K562 (cell line): ENCODE measurements at regions not wholly inside any gene's neighbourhood (a gene's known extent, or its start where the extent isn't known, plus 50 kb on each side); places are given as distances from the start of the nearest gene placed in this dataset.

Source experiments
- FIP1L1 ChIP-seq: fragments of 200-400 bp; formaldehyde crosslinking; IDR thresholded peaks from 2 replicates; pipeline ENCODE4 v1.6.1; 2018; ENCODE audit warnings: mild to moderate bottlenecking, low read depth, low read length; ENCODE audit not compliant: poor library complexity, severe bottlenecking
- FOXK1 ChIP-seq: sonication (generic); formaldehyde crosslinking; IDR thresholded peaks from 2 replicates; pipeline ENCODE4 v1.8.0; 2022; ENCODE audit warnings: missing genetic modification reagents, mild to moderate bottlenecking, borderline replicate concordance
- HCFC1 ChIP-seq: IDR thresholded peaks from 2 replicates; pipeline ENCODE4 v1.6.1; 2012; ENCODE audit warnings: low read depth, low read length, improper control_type of control experiment
- HMGN3 ChIP-seq: IDR thresholded peaks from 2 replicates; pipeline ENCODE4 v1.6.1; 2011; ENCODE audit warnings: borderline replicate concordance, low read depth, mild to moderate bottlenecking, mixed read lengths, low read length; ENCODE audit not compliant: insufficient read length; ENCODE audit errors: extremely low read depth
- KLF1 ChIP-seq: fragments of 450-650 bp; IDR thresholded peaks from 2 replicates; pipeline ENCODE4 v1.6.1; 2016; ENCODE audit warnings: missing genetic modification characterization, missing compliant biosample characterization
- LARP7 ChIP-seq: fragments of 450-650 bp; IDR thresholded peaks from 2 replicates; pipeline ENCODE4 v1.6.1; 2016
- NCOA2 ChIP-seq, 2 experiments: fragments of 450-650 bp; IDR thresholded peaks; 2 replicates each; pipeline ENCODE4 v1.6.1; 2018; ENCODE audit warnings: mild to moderate bottlenecking in 2 of 2, moderate library complexity in 1 of 2; ENCODE audit not compliant: partially characterized antibody in 2 of 2
- POLR2AphosphoS5 ChIP-seq: IDR thresholded peaks from 2 replicates; pipeline ENCODE4 v1.6.1; 2011; ENCODE audit warnings: mild to moderate bottlenecking, low read depth, low read length, moderate library complexity; ENCODE audit not compliant: control insufficient read depth, insufficient read depth
- PTRF ChIP-seq: fragments of 450-650 bp; IDR thresholded peaks from 2 replicates; pipeline ENCODE4 v1.6.1; 2016; ENCODE audit warnings: mild to moderate bottlenecking, missing genetic modification characterization, missing compliant biosample characterization
- SP1 ChIP-seq: sonication (generic); formaldehyde crosslinking; IDR thresholded peaks from 2 replicates; pipeline ENCODE4 v1.8.1; 2022; ENCODE audit warnings: mild to moderate bottlenecking, missing genetic modification reagents
- TEAD1 ChIP-seq, 2 experiments: fragments of 450-650 bp in 1 of 2; sonication (generic) in 1 of 2; formaldehyde crosslinking; IDR thresholded peaks; 2 replicates each; pipeline versions ENCODE4 v1.4.0 to v1.8.0; 2020 to 2022; ENCODE audit warnings: mild to moderate bottlenecking in 2 of 2, missing genetic modification reagents in 1 of 2
- ZNF165 ChIP-seq: fragments of 250-450 bp; sonication (Bioruptor Pico); IDR thresholded peaks from 2 replicates; pipeline ENCODE4 v1.4.0; 2020; ENCODE audit warnings: borderline replicate concordance
- ZNF57 ChIP-seq: fragments of 450-650 bp; formaldehyde crosslinking; IDR thresholded peaks from 2 replicates; pipeline ENCODE4 v1.4.0; 2020; ENCODE audit warnings: mild to moderate bottlenecking, moderate library complexity
- TF ChIP-seq, protein P1 (sequence below): sonication (generic); formaldehyde crosslinking; IDR thresholded peaks from 2 replicates; pipeline ENCODE4 v1.8.1; 2023; ENCODE audit warnings: mild to moderate bottlenecking, missing genetic modification reagents
- TF ChIP-seq, protein P2 (sequence below): sonication (generic); formaldehyde crosslinking; IDR thresholded peaks from 2 replicates; pipeline ENCODE4 v1.8.0; 2022; ENCODE audit warnings: missing genetic modification reagents, mild to moderate bottlenecking, moderate library complexity, borderline replicate concordance

DNA sequence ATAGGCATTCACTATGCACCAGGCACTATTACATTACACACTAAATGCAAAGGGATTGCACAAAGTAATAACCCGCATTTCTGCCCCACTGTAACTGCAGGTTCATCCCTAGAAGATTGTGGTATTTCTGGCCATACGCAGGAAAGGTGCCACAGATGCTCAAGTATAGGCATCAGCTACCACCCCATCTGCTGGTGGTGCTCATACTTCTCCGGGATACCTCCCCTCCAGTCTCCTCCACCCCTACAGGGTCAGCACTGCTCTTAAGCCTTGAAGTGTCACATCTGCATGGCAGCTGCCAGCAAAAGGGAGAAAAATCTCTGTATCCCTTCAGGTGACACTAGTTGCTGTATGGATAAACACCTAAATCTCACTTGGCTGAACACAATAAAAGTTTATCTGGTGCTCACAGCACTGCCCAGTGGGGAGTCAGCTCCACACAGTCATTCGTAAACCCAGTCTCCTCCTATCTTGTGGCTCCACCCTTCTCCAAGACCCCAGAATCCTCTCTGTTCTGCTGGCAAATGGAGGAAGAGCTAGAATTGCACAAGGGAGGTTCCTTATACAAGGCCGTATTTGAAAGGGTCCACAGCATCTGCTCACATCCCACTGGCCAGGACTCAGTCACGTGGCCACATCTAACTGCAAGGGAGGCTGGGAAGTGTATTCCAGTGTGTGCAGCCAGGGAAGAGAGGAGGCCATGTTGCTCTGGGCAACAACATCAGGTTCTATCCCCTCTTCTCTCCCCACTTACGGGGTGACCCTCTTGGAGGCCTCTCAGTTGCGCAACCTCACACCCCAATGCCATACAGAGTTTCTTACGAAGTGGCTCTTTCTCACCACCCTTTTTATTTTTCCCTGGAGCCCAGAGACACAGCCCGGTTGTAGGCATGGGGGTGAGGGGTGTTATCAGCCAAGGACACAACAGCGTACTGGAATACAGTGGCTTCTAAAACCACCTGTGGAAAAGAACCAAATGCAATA lies 114.7 kb downstream of the BUD13 start (continued):
- TF ChIP-seq, protein P1, sequence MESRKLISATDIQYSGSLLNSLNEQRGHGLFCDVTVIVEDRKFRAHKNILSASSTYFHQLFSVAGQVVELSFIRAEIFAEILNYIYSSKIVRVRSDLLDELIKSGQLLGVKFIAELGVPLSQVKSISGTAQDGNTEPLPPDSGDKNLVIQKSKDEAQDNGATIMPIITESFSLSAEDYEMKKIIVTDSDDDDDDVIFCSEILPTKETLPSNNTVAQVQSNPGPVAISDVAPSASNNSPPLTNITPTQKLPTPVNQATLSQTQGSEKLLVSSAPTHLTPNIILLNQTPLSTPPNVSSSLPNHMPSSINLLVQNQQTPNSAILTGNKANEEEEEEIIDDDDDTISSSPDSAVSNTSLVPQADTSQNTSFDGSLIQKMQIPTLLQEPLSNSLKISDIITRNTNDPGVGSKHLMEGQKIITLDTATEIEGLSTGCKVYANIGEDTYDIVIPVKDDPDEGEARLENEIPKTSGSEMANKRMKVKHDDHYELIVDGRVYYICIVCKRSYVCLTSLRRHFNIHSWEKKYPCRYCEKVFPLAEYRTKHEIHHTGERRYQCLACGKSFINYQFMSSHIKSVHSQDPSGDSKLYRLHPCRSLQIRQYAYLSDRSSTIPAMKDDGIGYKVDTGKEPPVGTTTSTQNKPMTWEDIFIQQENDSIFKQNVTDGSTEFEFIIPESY (CRISPR knock-in tag): no peak
- no peak for TF ChIP-seq LARP7
- TF ChIP-seq HMGN3: no peak
- TF ChIP-seq ZNF57 (CRISPR knock-in tag): no peak
- no peak for TF ChIP-seq TEAD1 (CRISPR knock-in tag; IDR thresholded peaks at IDR 0.05)
- no peak for TF ChIP-seq SP1 (CRISPR knock-in tag)
- TF ChIP-seq, protein P2, sequence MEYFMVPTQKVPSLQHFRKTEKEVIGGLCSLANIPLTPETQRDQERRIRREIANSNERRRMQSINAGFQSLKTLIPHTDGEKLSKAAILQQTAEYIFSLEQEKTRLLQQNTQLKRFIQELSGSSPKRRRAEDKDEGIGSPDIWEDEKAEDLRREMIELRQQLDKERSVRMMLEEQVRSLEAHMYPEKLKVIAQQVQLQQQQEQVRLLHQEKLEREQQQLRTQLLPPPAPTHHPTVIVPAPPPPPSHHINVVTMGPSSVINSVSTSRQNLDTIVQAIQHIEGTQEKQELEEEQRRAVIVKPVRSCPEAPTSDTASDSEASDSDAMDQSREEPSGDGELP: no peak
- peak; percentile 15; the same call in 1 of the 2 replicates for TF ChIP-seq HCFC1
- no peak for TF ChIP-seq KLF1 (tag)
- no peak for TF ChIP-seq POLR2AphosphoS5
- no peak for TF ChIP-seq ZNF165
- TF ChIP-seq NCOA2 (IDR thresholded peaks at IDR 0.05; ENCODE audit: partially characterized antibody in 2 of 2): no peak
- no peak for TF ChIP-seq FOXK1
- no peak for TF ChIP-seq PTRF (tag)
- TF ChIP-seq FIP1L1: no peak
